HepG2 (cell line): ENCODE measurements at regions not wholly inside any gene's neighbourhood (a gene's known extent, or its start where the extent isn't known, plus 50 kb on each side); places are given as distances from the start of the nearest gene placed in this dataset.

Experiments used
- ATAC-seq: fragments of 200-7000 bp; cut with Tn5 transposase; 3 replicates; pipeline ENCODE4 v1.9.1; 2020; ENCODE audit warnings: mild to moderate bottlenecking, moderate library complexity
- BruUV-seq: library from RNA; stranded (reverse); fragments of 400-500 nt; replicated peaks from 2 replicates; lab custom pipeline; 2021; lab: Mats Ljungman, UMichigan
- CTCF ChIA-PET: fragments of 300-600 bp; formaldehyde crosslinking; extraction: SDS; loops from one replicate; lab custom pipeline; 2021; ENCODE audit warnings: low total read pairs, inconsistent platforms, low intra/inter-chr PET ratio; lab: Yijun Ruan, JAX
- POLR2A ChIA-PET: fragments of 350-600 bp; sonication (Branson Sonifier 250); formaldehyde crosslinking; loops from one replicate; lab custom pipeline; 2020; ENCODE audit warnings: antibody characterized with exemption, inconsistent platforms; lab: Yijun Ruan, JAX
- DNase-seq: peaks from one replicate; pipeline ENCODE4 v3.0.0-alpha.2; 2015; ENCODE audit warnings: low spot score
- FAIRE-seq: peaks from 3 replicates; lab custom pipeline; 2011; peaks lifted over from hg19 to GRCh38; lab: Jason Lieb, UNC
- H2AFZ ChIP-seq: one replicate; pipeline ENCODE4 v1.6.1; 2011; ENCODE audit warnings: low read length, inconsistent platforms
- H3K27ac ChIP-seq: fragments of 300-600 bp; 3 replicates; pipeline ENCODE4 v1.8.0; 2011; ENCODE audit warnings: mixed run types, mild to moderate bottlenecking, mixed read lengths, low read length, inconsistent platforms; ENCODE audit not compliant: insufficient read depth; ENCODE audit errors: extremely low read length
- H3K27me3 ChIP-seq, 2 experiments: fragments of 200-600 bp in 1 of 2; 2 replicates in 1 of 2; 3 replicates in 1 of 2; pipeline versions ENCODE4 v1.6.0 to v1.8.0; 2011; ENCODE audit warnings: low read length in 2 of 2, mild to moderate bottlenecking in 2 of 2, moderate library complexity in 2 of 2, inconsistent platforms in 1 of 2; ENCODE audit not compliant: insufficient read depth in 2 of 2, control insufficient read depth in 1 of 2
- H3K36me3 ChIP-seq, 2 experiments: fragments of 200-600 bp in 1 of 2; replicated peaks in 1 of 2; 2 replicates in 1 of 2; 3 replicates in 1 of 2; pipeline versions ENCODE4 v1.5.1 to v1.8.0; 2011; ENCODE audit warnings: low read length in 2 of 2, inconsistent platforms in 1 of 2; ENCODE audit not compliant: insufficient read depth in 2 of 2, control insufficient read depth in 1 of 2
- H3K4me1 ChIP-seq: 2 replicates; pipeline ENCODE4 v1.5.1; 2012; ENCODE audit warnings: low read length, inconsistent platforms; ENCODE audit not compliant: insufficient read depth
- H3K4me2 ChIP-seq: 2 replicates; pipeline ENCODE4 v1.6.0; 2011; ENCODE audit warnings: low read depth, low read length, inconsistent platforms
- H3K4me3 ChIP-seq, 3 experiments: fragments of 200-600 bp in 1 of 3; sonication (generic), shearing (Covaris generic) in 1 of 3; replicated peaks in 1 of 3; 2 replicates each; pipeline ENCODE4 v1.5.1; 2011 to 2016; ENCODE audit warnings: low read length in 3 of 3, inconsistent platforms in 2 of 3, low read depth in 2 of 3, mild to moderate bottlenecking in 2 of 3, control low read depth in 1 of 3, mixed read lengths in 1 of 3; ENCODE audit not compliant: insufficient read depth in 1 of 3
- H3K79me2 ChIP-seq: one replicate; pipeline ENCODE4 v1.6.1; 2011; ENCODE audit warnings: low read length, inconsistent platforms; ENCODE audit not compliant: insufficient read depth
- H3K9ac ChIP-seq: 2 replicates; pipeline ENCODE4 v1.6.0; 2011; ENCODE audit warnings: mild to moderate bottlenecking, low read depth, low read length, inconsistent platforms; ENCODE audit not compliant: insufficient read depth
- H3K9me3 ChIP-seq: 2 replicates; pipeline ENCODE4 v1.5.1; 2012; ENCODE audit warnings: mild to moderate bottlenecking, low read length
- H4K20me1 ChIP-seq: 2 replicates; pipeline ENCODE4 v1.6.0; 2011; ENCODE audit warnings: inconsistent platforms, mild to moderate bottlenecking, low read length, moderate library complexity; ENCODE audit not compliant: insufficient read depth
- CAMTA2 ChIP-seq: sonication (generic); formaldehyde crosslinking; IDR thresholded peaks from 2 replicates; pipeline ENCODE4 v1.4.0; 2020; ENCODE audit warnings: mild to moderate bottlenecking, missing genetic modification reagents, borderline replicate concordance
- CENPX ChIP-seq: sonication (generic); formaldehyde crosslinking; IDR thresholded peaks from 2 replicates; pipeline ENCODE4 v1.9.0; 2021; ENCODE audit warnings: mild to moderate bottlenecking, missing genetic modification reagents, moderate library complexity
- CHCHD3 ChIP-seq: sonication (generic); formaldehyde crosslinking; IDR thresholded peaks from 2 replicates; pipeline ENCODE4 v1.8.0; 2022; ENCODE audit warnings: mild to moderate bottlenecking, missing genetic modification reagents, moderate library complexity
- EZH2 ChIP-seq: conservative IDR thresholded peaks from 2 replicates; pipeline ENCODE4 v1.6.1; 2012; ENCODE audit warnings: mild to moderate bottlenecking, low read depth, low read length, moderate library complexity
- FOXM1 ChIP-seq: sonication (generic); formaldehyde crosslinking; IDR thresholded peaks from 2 replicates; pipeline ENCODE4 v1.5.0; 2020; ENCODE audit warnings: missing genetic modification reagents
- HNRNPUL1 ChIP-seq: fragments of 200-400 bp; formaldehyde crosslinking; IDR thresholded peaks from 2 replicates; pipeline ENCODE4 v1.6.1; 2017; ENCODE audit warnings: low read depth, mild to moderate bottlenecking, low read length, moderate library complexity
- KLF15 ChIP-seq: sonication (generic); formaldehyde crosslinking; IDR thresholded peaks from 2 replicates; pipeline ENCODE4 v1.8.1; 2023; ENCODE audit warnings: borderline replicate concordance, mild to moderate bottlenecking, inconsistent platforms, missing genetic modification reagents, mixed read lengths
- MAF1 ChIP-seq: sonication (generic); formaldehyde crosslinking; IDR thresholded peaks from 2 replicates; pipeline ENCODE4 v1.5.0; 2020; ENCODE audit warnings: missing genetic modification reagents, borderline replicate concordance
- SP2 ChIP-seq: sonication (generic); formaldehyde crosslinking; IDR thresholded peaks from 2 replicates; pipeline ENCODE4 v1.5.1; 2020; ENCODE audit warnings: mild to moderate bottlenecking, missing genetic modification reagents
- ZFY ChIP-seq: sonication (generic); formaldehyde crosslinking; IDR thresholded peaks from 2 replicates; pipeline ENCODE4 v1.4.0; 2020; ENCODE audit warnings: missing genetic modification reagents
- ZNF562 ChIP-seq: sonication (generic); formaldehyde crosslinking; IDR thresholded peaks from 2 replicates; pipeline ENCODE4 v1.8.0; 2022; ENCODE audit warnings: missing genetic modification reagents, borderline replicate concordance
- WGBS: methylation state at CpG from one replicate; pipeline ENCODE4 v1.1.6; 2017; ENCODE audit warnings: low lambda C conversion rate; 5-methylcytosine and 5-hydroxymethylcytosine counted together
- in situ Hi-C: cut with HindIII; loops from 2 replicates; pipeline ENCODE4 v1.10.0; 2017; ENCODE audit warnings: low pct_unique_long_range_greater_than_20kb; ENCODE audit not compliant: extremely low pct_ligation_motif_present
- intact Hi-C: fragments of 100-400 bp; cut with micrococcal nuclease; formaldehyde crosslinking; loops from one replicate; pipeline ENCODE4 v1.10.0; 2022; ENCODE audit not compliant: unreplicated experiment
- TF ChIP-seq, protein P1 (sequence below): sonication (generic); formaldehyde crosslinking; IDR thresholded peaks from 2 replicates; pipeline ENCODE4 v1.5.0; 2020; ENCODE audit warnings: missing genetic modification reagents
- TF ChIP-seq, protein P2 (sequence below): sonication (generic); formaldehyde crosslinking; conservative IDR thresholded peaks from 2 replicates; pipeline ENCODE4 v1.5.0; 2020; ENCODE audit warnings: missing genetic modification reagents
- TF ChIP-seq, protein P3 (sequence below): sonication (generic); formaldehyde crosslinking; IDR thresholded peaks from 2 replicates; pipeline ENCODE4 v1.4.0; 2020; ENCODE audit warnings: missing genetic modification reagents, borderline replicate concordance

DNA sequence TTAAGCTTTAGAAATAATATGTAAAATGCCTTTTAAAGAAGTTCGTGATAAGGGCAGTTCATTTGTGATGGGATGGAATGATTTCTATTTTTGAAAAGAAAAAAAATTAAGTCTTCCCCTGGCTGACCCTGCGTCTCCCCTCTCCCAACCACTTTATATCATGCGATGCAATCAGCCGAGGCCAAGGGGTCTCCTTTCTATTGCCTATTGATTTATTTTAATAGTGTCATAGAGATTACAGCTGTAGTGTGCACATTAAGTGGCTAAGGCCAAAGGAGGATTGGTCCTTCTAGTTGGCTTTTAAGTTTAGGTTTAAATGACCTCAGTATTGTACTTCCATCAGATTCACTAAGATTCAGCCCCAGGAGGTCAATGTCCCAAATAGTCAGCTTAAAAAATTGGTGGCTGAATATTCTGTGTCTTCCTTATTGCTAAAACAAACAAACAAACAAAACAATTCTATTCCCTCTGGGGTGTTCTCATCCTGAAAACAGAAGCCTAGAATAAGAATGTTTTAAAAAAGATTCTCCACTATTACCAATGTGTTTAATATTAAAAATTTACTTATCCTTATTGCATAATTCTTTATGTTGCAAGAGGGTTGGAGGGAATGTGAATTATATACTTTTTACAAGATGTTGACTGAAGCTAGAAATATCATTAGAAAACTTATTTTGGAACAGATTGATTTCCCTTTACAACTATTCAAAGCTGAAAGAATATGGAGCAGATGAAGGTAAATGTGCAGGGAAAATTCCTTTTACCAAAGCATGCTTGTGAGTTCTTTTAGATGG is 359.1 kb downstream of the SAMD5 start:
- no peak for DNase-seq
- ATAC-seq = no peak
- 76% methylated on average over 4 of the region's 4 CpGs for WGBS
- H3K9me3 ChIP-seq = no peaks in the 10 kb centered on the region
- BruUV-seq = no TSS peak
- intact Hi-C loops (no loop called here), in situ Hi-C loops (no loop called here)
- H3K79me2 ChIP-seq = no peaks in the 10 kb centered on the region
- H3K36me3 ChIP-seq = no peaks in the 10 kb centered on the region
- H3K4me1 ChIP-seq = peaks cover 14% of the 10 kb centered on the region
- no peak overlapping the region for H3K27ac ChIP-seq
- no peaks in the 10 kb centered on the region for H3K27me3 ChIP-seq
- no peaks in the 10 kb centered on the region for H4K20me1 ChIP-seq
- POLR2A ChIA-PET = no interaction called here
- TF ChIP-seq ZNF562 (CRISPR knock-in tag) (no peak), MAF1 (no peak), CHCHD3 (no peak), ZFY (no peak)
- TF ChIP-seq, all 625 proteins: peak for 0
- no peak overlapping the region for H3K9ac ChIP-seq
- no peak overlapping the region for H2AFZ ChIP-seq
- FAIRE-seq = no peak
- H3K4me2 ChIP-seq = no peak overlapping the region
- CTCF ChIA-PET = no interaction called here
- H3K4me3 ChIP-seq = no peak overlapping the region

DNA sequence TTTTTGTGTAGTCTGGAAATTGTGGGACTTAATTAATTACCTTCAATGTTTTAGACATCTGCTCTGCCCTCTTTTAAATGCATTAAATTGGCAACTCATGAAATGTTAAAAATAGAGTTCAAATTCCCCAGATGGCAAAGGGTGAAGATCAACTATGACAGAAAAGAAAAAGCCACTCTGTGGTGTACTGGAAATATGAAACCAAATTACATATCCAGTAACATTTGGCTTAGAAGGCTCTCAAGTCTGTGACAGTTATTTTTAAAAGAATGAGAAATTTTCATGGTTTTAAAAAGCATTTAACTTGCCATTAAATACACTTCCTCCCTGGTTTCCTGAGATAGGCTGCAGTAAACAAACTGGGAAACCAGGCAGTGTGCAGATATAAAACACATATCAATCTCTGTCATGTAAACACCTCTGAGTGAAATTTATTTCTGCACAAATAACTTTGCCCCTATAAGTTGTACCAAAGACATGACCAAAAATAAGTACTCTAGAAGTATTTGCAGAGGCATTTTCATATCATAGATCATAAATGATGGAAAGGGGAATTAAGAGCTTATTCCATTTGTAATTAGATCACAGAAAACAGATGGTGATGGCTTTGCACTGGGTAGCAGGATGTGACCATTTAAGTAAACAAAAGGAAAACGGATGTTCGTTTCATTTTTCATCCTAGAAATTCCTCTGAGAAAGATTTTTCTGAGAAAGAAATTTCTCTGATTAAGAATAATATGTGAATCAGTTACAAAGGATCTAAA is 360.1 kb downstream of the SAMD5 start:
- Histone ChIP-seq H3K79me2 (no peaks in the 10 kb centered on the region), H4K20me1 (no peaks in the 10 kb centered on the region), H3K4me1 (peaks cover 14% of the 10 kb centered on the region), H3K4me2 (no peak overlapping the region), H3K27me3 (no peaks in the 10 kb centered on the region), H3K36me3 (no peaks in the 10 kb centered on the region), H3K27ac (no peak overlapping the region), H3K4me3 (no peak overlapping the region), H2AFZ (no peak overlapping the region), H3K9me3 (no peaks in the 10 kb centered on the region), H3K9ac (no peak overlapping the region)
- FAIRE-seq (no peak), DNase-seq (no peak), ATAC-seq (no peak)
- in situ Hi-C loops = no loop called here
- WGBS = 24% methylated on average over 2 of the region's 2 CpGs
- CTCF ChIA-PET = no interaction called here
- BruUV-seq = no TSS peak
- POLR2A ChIA-PET = no interaction called here
- intact Hi-C loops = no loop called here
- TF ChIP-seq HNRNPUL1 (no peak), KLF15 (CRISPR knock-in tag) (no peak), CENPX (CRISPR knock-in tag) (no peak), CAMTA2 (CRISPR knock-in tag) (no peak), FOXM1 (CRISPR knock-in tag) (no peak), SP2 (no peak), EZH2 (no peak)
- TF ChIP-seq, protein P1, sequence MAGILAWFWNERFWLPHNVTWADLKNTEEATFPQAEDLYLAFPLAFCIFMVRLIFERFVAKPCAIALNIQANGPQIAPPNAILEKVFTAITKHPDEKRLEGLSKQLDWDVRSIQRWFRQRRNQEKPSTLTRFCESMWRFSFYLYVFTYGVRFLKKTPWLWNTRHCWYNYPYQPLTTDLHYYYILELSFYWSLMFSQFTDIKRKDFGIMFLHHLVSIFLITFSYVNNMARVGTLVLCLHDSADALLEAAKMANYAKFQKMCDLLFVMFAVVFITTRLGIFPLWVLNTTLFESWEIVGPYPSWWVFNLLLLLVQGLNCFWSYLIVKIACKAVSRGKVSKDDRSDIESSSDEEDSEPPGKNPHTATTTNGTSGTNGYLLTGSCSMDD = no peak
- TF ChIP-seq, protein P2, sequence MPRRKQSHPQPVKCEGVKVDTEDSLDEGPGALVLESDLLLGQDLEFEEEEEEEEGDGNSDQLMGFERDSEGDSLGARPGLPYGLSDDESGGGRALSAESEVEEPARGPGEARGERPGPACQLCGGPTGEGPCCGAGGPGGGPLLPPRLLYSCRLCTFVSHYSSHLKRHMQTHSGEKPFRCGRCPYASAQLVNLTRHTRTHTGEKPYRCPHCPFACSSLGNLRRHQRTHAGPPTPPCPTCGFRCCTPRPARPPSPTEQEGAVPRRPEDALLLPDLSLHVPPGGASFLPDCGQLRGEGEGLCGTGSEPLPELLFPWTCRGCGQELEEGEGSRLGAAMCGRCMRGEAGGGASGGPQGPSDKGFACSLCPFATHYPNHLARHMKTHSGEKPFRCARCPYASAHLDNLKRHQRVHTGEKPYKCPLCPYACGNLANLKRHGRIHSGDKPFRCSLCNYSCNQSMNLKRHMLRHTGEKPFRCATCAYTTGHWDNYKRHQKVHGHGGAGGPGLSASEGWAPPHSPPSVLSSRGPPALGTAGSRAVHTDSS (CRISPR knock-in tag) = no peak
- TF ChIP-seq, protein P3, sequence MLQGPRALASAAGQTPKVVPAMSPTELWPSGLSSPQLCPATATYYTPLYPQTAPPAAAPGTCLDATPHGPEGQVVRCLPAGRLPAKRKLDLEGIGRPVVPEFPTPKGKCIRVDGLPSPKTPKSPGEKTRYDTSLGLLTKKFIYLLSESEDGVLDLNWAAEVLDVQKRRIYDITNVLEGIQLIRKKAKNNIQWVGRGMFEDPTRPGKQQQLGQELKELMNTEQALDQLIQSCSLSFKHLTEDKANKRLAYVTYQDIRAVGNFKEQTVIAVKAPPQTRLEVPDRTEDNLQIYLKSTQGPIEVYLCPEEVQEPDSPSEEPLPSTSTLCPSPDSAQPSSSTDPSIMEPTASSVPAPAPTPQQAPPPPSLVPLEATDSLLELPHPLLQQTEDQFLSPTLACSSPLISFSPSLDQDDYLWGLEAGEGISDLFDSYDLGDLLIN = no peak
